HepG2 (cell line): ENCODE measurements at regions not wholly inside any gene's neighbourhood (a gene's known extent, or its start where the extent isn't known, plus 50 kb on each side); places are given as distances from the start of the nearest gene placed in this dataset.

ENCODE experiments used
- BHLHE40 ChIP-seq: IDR thresholded peaks from 2 replicates; pipeline ENCODE4 v1.6.1; 2011; ENCODE audit warnings: low read length, improper control_type of control experiment
- HDAC2 ChIP-seq: sonication (generic); formaldehyde crosslinking; IDR thresholded peaks from 2 replicates; pipeline ENCODE4 v1.4.0; 2020; ENCODE audit warnings: missing genetic modification reagents
- KAT2B ChIP-seq: fragments of 150-350 bp; IDR thresholded peaks from 2 replicates; pipeline ENCODE4 v1.6.1; 2014; ENCODE audit warnings: low read depth, low read length, borderline replicate concordance
- SOX5 ChIP-seq: IDR thresholded peaks from 2 replicates; pipeline ENCODE4 v1.6.1; 2016; ENCODE audit warnings: borderline replicate concordance
- ZNF136 ChIP-seq: sonication (generic); formaldehyde crosslinking; IDR thresholded peaks from 2 replicates; pipeline ENCODE4 v1.8.1; 2022; ENCODE audit warnings: low read depth, mild to moderate bottlenecking, moderate library complexity, missing genetic modification reagents
- ZNF318 ChIP-seq: sonication (generic); formaldehyde crosslinking; IDR thresholded peaks from 2 replicates; pipeline ENCODE4 v1.4.0; 2020; ENCODE audit warnings: mild to moderate bottlenecking, missing genetic modification reagents

DNA sequence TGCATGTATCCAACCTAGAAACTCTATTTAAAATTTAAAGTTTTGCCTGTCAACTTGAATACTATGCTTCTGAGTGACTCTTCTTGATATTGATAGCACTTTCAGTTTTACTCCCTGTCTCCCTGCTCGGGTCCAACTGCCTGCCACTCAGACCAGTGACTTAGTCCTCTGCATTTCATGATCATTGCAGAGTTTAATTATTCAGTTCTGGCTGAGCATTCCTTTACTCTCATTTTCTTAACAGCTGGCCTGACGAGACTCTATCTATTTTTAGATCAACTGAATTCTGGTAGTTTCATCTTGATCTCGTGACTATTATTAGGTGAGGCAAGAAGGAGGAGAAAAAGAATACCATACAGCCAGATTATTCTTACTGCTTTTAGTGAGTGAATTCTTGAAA lies 617.4 kb downstream of the SI start (continued):
- TF ChIP-seq ZNF318 (CRISPR knock-in tag) (no peak), KAT2B (no peak), ZNF136 (CRISPR knock-in tag) (no peak), SOX5 (CRISPR knock-in tag) (no peak), HDAC2 (CRISPR knock-in tag) (no peak), BHLHE40 (no peak)
- TF ChIP-seq, all 625 proteins: peak for 0
